ENCODE measurements at regions not wholly inside any gene's neighbourhood (a gene's known extent, or its start where the extent isn't known, plus 50 kb on each side); places are given as distances from the start of the nearest gene placed in this dataset.

GRCh38 chr10:9656386-9656785 lies 1361.3 kb upstream of the CELF2 start:
- H3K4me2 ChIP-seq, result no peak overlapping the region
- ChIA-PET POLR2A (ENCODE audit: unreplicated experiment) (no interaction called here), CTCF (no interaction called here)
- no peak for TF ChIP-seq EZH2 (IDR thresholded peaks at IDR 0.05; ENCODE audit: low read depth)
- TF ChIP-seq CTCF (conservative IDR thresholded peaks at IDR 0.05), result no peak
- no peaks in the 10 kb centered on the region for H3F3A ChIP-seq (ENCODE audit: insufficient read depth, low read depth)
- H3K79me2 ChIP-seq (ENCODE audit: low read depth), result no peaks in the 10 kb centered on the region
- no TSS peak for BruUV-seq (replicated peaks)
- no peak overlapping the region for H3K4me3 ChIP-seq
- no peaks in the 10 kb centered on the region for H3K9me2 ChIP-seq (ENCODE audit: insufficient read depth)
- no peaks in the 10 kb centered on the region for H4K20me1 ChIP-seq (ENCODE audit: insufficient read depth)
- H3K4me1 ChIP-seq (replicated peaks; ENCODE audit: insufficient read depth), result no peaks in the 10 kb centered on the region
- H3K9me3 ChIP-seq (ENCODE audit: insufficient read depth, low read depth), result no peaks in the 10 kb centered on the region
- H2AFZ ChIP-seq, result no peak overlapping the region
- DNase-seq, result no peak
- intact Hi-C loops (cut with micrococcal nuclease; ENCODE audit: unreplicated experiment), result no loop called here
- no peaks in the 10 kb centered on the region for H3K27me3 ChIP-seq (ENCODE audit: insufficient read depth, low read depth)
- H3K27ac ChIP-seq, result no peak overlapping the region
- H3K36me3 ChIP-seq (ENCODE audit: low read depth), result no peaks in the 10 kb centered on the region

GRCh38 chr10:9656996-9657395 lies 1360.7 kb upstream of the CELF2 start:
- H3F3A ChIP-seq (ENCODE audit: insufficient read depth, low read depth), result no peaks in the 10 kb centered on the region
- H3K4me2 ChIP-seq, result no peak overlapping the region
- no peak overlapping the region for H3K27ac ChIP-seq
- POLR2A ChIA-PET (ENCODE audit: unreplicated experiment), result no interaction called here
- H2AFZ ChIP-seq, result no peak overlapping the region
- no peak for TF ChIP-seq EZH2 (IDR thresholded peaks at IDR 0.05; ENCODE audit: low read depth)
- no peak for TF ChIP-seq CTCF (conservative IDR thresholded peaks at IDR 0.05)
- intact Hi-C loops (cut with micrococcal nuclease; ENCODE audit: unreplicated experiment), result no loop called here
- no peaks in the 10 kb centered on the region for H3K36me3 ChIP-seq (ENCODE audit: low read depth)
- CTCF ChIA-PET, result no interaction called here
- no peaks in the 10 kb centered on the region for H3K9me2 ChIP-seq (ENCODE audit: insufficient read depth)
- no peak overlapping the region for H3K4me3 ChIP-seq
- no peaks in the 10 kb centered on the region for H3K27me3 ChIP-seq (ENCODE audit: insufficient read depth, low read depth)
- no peaks in the 10 kb centered on the region for H4K20me1 ChIP-seq (ENCODE audit: insufficient read depth)
- no peaks in the 10 kb centered on the region for H3K79me2 ChIP-seq (ENCODE audit: low read depth)
- no peak for DNase-seq
- no peaks in the 10 kb centered on the region for H3K4me1 ChIP-seq (replicated peaks; ENCODE audit: insufficient read depth)
- no TSS peak for BruUV-seq (replicated peaks)
- H3K9me3 ChIP-seq (ENCODE audit: insufficient read depth, low read depth), result no peaks in the 10 kb centered on the region

GRCh38 chr10:9657530-9657929 lies 1360.1 kb upstream of the CELF2 start:
- H3K9me3 ChIP-seq (ENCODE audit: insufficient read depth, low read depth), result no peaks in the 10 kb centered on the region
- no peak overlapping the region for H2AFZ ChIP-seq
- H3K9me2 ChIP-seq (ENCODE audit: insufficient read depth), result no peaks in the 10 kb centered on the region
- ChIA-PET POLR2A (ENCODE audit: unreplicated experiment) (no interaction called here), CTCF (no interaction called here)
- no peak overlapping the region for H3K4me2 ChIP-seq
- no peaks in the 10 kb centered on the region for H3K79me2 ChIP-seq (ENCODE audit: low read depth)
- no peaks in the 10 kb centered on the region for H3F3A ChIP-seq (ENCODE audit: insufficient read depth, low read depth)
- no peak overlapping the region for H3K27ac ChIP-seq
- TF ChIP-seq EZH2 (IDR thresholded peaks at IDR 0.05; ENCODE audit: low read depth) (no peak), CTCF (conservative IDR thresholded peaks at IDR 0.05) (no peak)
- no peak for DNase-seq
- intact Hi-C loops (cut with micrococcal nuclease; ENCODE audit: unreplicated experiment), result no loop called here
- H3K36me3 ChIP-seq (ENCODE audit: low read depth), result no peaks in the 10 kb centered on the region
- no peaks in the 10 kb centered on the region for H3K27me3 ChIP-seq (ENCODE audit: insufficient read depth, low read depth)
- H3K4me3 ChIP-seq, result no peak overlapping the region
- BruUV-seq (replicated peaks), result no TSS peak
- no peaks in the 10 kb centered on the region for H3K4me1 ChIP-seq (replicated peaks; ENCODE audit: insufficient read depth)
- H4K20me1 ChIP-seq (ENCODE audit: insufficient read depth), result no peaks in the 10 kb centered on the region
